A549 (cell line): ENCODE measurements at regions not wholly inside any gene's neighbourhood (a gene's known extent, or its start where the extent isn't known, plus 50 kb on each side); places are given as distances from the start of the nearest gene placed in this dataset.

Experiments
- CBX2 ChIP-seq: fragments of 200-600 bp; sonication (generic); IDR thresholded peaks from 2 replicates; pipeline ENCODE4 v1.6.1; 2016; ENCODE audit warnings: low read depth, mild to moderate bottlenecking, borderline replicate concordance
- CTCF ChIP-seq: fragments of >200 bp; sonication (Bioruptor Twin); formaldehyde crosslinking; IDR thresholded peaks from 3 replicates; pipeline ENCODE4 v1.5.1; 2016
- HDAC2 ChIP-seq: fragments of 200-600 bp; sonication (generic); IDR thresholded peaks from 2 replicates; pipeline ENCODE4 v1.6.1; 2016
- MAZ ChIP-seq: fragments of 150-350 bp; IDR thresholded peaks from 2 replicates; pipeline ENCODE4 v1.6.1; 2014; ENCODE audit warnings: antibody characterized with exemption, low read depth, low read length, borderline replicate concordance
- MYC ChIP-seq: IDR thresholded peaks from 2 replicates; pipeline ENCODE4 v1.6.1; 2012; ENCODE audit warnings: mild to moderate bottlenecking, inconsistent platforms, low read length, improper control_type of control experiment, borderline replicate concordance
- PBX3 ChIP-seq: IDR thresholded peaks from 2 replicates; pipeline ENCODE4 v1.6.1; 2012
- POLR2A ChIP-seq: IDR thresholded peaks from 2 replicates; pipeline ENCODE4 v1.6.1; 2012; ENCODE audit warnings: mild to moderate bottlenecking, low read length
- RAD21 ChIP-seq, 2 experiments: fragments of >200 bp in 1 of 2; sonication (Bioruptor Twin) in 1 of 2; formaldehyde crosslinking in 1 of 2; IDR thresholded peaks in 1 of 2; conservative IDR thresholded peaks in 1 of 2; 2 replicates in 1 of 2; 3 replicates in 1 of 2; pipeline ENCODE4 v1.6.1; 2012 to 2018; ENCODE audit warnings: inconsistent platforms in 1 of 2
- REST ChIP-seq: fragments of 200-600 bp; sonication (generic); IDR thresholded peaks from 2 replicates; pipeline ENCODE4 v1.6.1; 2016; ENCODE audit warnings: antibody characterized with exemption, mild to moderate bottlenecking, moderate library complexity
- RNF2 ChIP-seq: fragments of 200-600 bp; sonication (generic); IDR thresholded peaks from 2 replicates; pipeline ENCODE4 v1.6.1; 2016; ENCODE audit warnings: low read depth, mild to moderate bottlenecking, antibody characterized with exemption, moderate library complexity, borderline replicate concordance
- ZNF302 ChIP-seq: fragments of 250-450 bp; sonication (Bioruptor Pico); IDR thresholded peaks from 2 replicates; pipeline ENCODE4 v1.9.0; 2021; ENCODE audit warnings: inconsistent platforms, mild to moderate bottlenecking, moderate library complexity

GRCh38 chrX:69362856-69363255 is 141.3 kb upstream of the NALF2 start:
- TF ChIP-seq CTCF: no peak
- TF ChIP-seq RAD21 (conservative IDR thresholded peaks at IDR 0.05 in 1 of 2, IDR thresholded peaks at IDR 0.05 in 1 of 2): no peak
- no peak for TF ChIP-seq POLR2A
- TF ChIP-seq CBX2: no peak
- TF ChIP-seq REST: no peak
- no peak for TF ChIP-seq MYC
- no peak for TF ChIP-seq HDAC2
- TF ChIP-seq MAZ: no peak
- no peak for TF ChIP-seq ZNF302 (CRISPR knock-in tag)
- no peak for TF ChIP-seq RNF2
- TF ChIP-seq PBX3: no peak
